ENCODE measurements at regions not wholly inside any gene's neighbourhood (a gene's known extent, or its start where the extent isn't known, plus 50 kb on each side); places are given as distances from the start of the nearest gene placed in this dataset.

DNA sequence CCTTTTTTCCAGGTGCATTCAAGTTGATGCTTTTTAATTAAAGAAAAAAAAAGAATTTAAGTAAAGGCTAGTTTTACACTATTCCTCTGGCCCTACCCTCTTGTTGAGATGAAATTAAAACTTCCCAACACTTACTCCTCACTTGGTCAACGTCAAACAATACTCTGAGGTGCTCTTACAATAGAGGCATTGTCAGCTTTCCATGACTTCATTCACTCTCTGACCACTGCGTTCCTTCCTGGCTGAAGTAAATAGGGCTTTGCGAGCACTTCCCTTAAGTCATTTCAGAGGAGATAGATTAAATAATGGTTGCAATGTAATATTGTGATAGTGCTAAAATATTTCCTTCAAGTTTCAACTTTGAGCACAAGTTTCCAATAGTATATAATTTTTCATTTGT, 229.8 kb upstream of the CEP162 start:
- no peak overlapping the region for H3K4me2 ChIP-seq
- no peaks in the 10 kb centered on the region for H3K4me1 ChIP-seq
- H4K20me1 ChIP-seq = no peaks in the 10 kb centered on the region
- H3K4me3 ChIP-seq = no peak overlapping the region
- no peak overlapping the region for H3K27ac ChIP-seq
- H3K9ac ChIP-seq = no peak overlapping the region
- no peak for TF ChIP-seq Cebpa-rat (IDR thresholded peaks at IDR 0.05)
- no peaks in the 10 kb centered on the region for H3K36me3 ChIP-seq
- no peaks in the 10 kb centered on the region for H3K27me3 ChIP-seq
- H3K9me3 ChIP-seq = no peaks in the 10 kb centered on the region

DNA sequence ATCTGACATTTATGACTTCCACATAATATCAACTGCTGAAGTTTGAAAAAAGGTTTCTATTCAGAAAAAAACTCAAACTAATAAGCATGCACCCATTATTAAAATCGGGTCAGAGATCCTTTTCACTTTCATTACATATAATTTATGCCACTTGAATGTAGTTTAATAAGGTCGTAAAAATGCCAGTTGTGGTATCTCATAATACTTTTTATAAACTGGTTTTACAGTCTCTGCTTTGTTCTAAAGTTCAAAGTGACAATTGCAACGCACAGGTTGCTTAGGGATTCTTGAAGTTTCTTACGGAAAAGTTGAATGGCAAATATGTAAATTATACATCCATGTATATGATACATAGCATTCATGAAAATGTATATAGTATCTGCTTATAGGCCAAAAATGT, 229.4 kb upstream of the CEP162 start:
- Histone ChIP-seq H3K9ac (no peak overlapping the region), H4K20me1 (no peaks in the 10 kb centered on the region), H3K4me2 (no peak overlapping the region), H3K4me1 (no peaks in the 10 kb centered on the region), H3K9me3 (no peaks in the 10 kb centered on the region), H3K27ac (no peak overlapping the region), H3K4me3 (no peak overlapping the region), H3K36me3 (no peaks in the 10 kb centered on the region), H3K27me3 (no peaks in the 10 kb centered on the region)
- TF ChIP-seq Cebpa-rat (IDR thresholded peaks at IDR 0.05) = no peak

DNA sequence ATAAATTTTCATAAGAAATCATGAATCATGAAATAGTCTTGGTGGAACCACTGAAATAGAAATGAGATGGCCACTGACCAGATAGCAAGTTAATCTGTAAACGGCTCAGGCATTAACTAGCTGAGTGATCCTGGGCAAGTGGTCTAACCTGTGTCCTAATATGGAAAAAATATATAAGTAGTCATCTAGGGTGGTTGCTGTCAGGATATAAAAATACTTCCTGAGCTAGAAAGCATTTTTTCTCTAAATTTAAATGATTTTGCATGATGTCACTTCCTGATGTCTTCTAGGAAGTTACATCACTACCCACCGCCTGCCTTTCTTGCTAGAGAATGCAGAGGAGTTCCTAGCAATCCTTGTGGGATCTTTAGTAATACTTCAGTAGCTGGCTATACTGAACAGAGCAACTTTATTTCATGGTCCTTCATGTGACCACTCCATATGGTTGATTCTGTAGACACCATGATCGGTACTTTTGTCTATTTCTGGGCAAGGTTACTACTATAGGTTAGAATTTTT, 228.1 kb upstream of the CEP162 start:
- Histone ChIP-seq H3K27me3 (no peaks in the 10 kb centered on the region), H3K9ac (no peak overlapping the region), H3K36me3 (no peaks in the 10 kb centered on the region), H3K4me3 (no peak overlapping the region), H3K4me1 (no peaks in the 10 kb centered on the region), H3K27ac (no peak overlapping the region), H3K4me2 (no peak overlapping the region), H4K20me1 (no peaks in the 10 kb centered on the region), H3K9me3 (no peaks in the 10 kb centered on the region)
- TF ChIP-seq Cebpa-rat (IDR thresholded peaks at IDR 0.05) = no peak

DNA sequence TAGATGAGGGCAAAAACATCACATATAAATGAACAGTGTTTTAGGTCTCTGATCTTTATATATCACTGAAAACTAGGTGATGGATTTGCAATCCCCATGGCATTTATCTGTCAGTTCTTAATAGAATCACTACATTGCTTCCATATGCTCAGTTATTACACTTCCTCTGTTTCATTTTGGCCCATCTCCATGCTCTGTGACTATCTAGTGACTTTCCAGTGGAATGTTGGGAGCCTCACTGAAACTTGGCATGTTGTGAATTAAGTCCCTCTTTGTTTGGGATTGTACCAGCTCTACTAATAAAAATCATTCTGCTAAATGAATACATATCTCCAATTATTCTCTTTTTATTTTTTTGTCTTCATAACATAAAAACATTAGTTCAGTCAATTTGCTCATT, 226.1 kb upstream of the CEP162 start:
- Histone ChIP-seq H3K27me3 (no peaks in the 10 kb centered on the region), H3K4me1 (no peaks in the 10 kb centered on the region), H3K4me3 (no peak overlapping the region), H3K36me3 (no peaks in the 10 kb centered on the region), H3K9me3 (no peaks in the 10 kb centered on the region), H4K20me1 (no peaks in the 10 kb centered on the region), H3K9ac (no peak overlapping the region), H3K27ac (no peak overlapping the region), H3K4me2 (no peak overlapping the region)
- TF ChIP-seq Cebpa-rat (IDR thresholded peaks at IDR 0.05) = no peak

DNA sequence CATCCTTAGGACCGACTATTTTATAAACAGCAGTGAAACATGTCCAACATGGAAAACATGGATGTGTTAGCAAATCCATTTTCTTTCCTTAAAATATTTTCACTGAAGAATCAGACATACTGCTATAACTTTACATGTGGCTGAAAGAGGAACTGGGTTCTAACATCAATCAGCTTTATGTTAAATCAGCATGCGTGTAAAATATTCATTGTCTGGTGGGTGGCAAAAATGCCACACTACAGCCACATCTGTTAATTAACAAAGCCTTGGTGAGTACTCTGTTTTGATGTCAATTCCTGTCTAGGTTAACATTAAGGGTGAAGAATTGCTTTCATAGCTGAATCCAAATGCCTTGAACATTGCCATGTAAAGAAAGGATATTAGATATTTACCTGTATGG, 222.6 kb upstream of the CEP162 start:
- H4K20me1 ChIP-seq = no peaks in the 10 kb centered on the region
- H3K4me3 ChIP-seq = no peak overlapping the region
- H3K27me3 ChIP-seq = no peaks in the 10 kb centered on the region
- H3K36me3 ChIP-seq = no peaks in the 10 kb centered on the region
- no peak for TF ChIP-seq Cebpa-rat (IDR thresholded peaks at IDR 0.05)
- no peak overlapping the region for H3K9ac ChIP-seq
- H3K4me1 ChIP-seq = no peaks in the 10 kb centered on the region
- H3K4me2 ChIP-seq = no peak overlapping the region
- no peak overlapping the region for H3K27ac ChIP-seq
- H3K9me3 ChIP-seq = no peaks in the 10 kb centered on the region

DNA sequence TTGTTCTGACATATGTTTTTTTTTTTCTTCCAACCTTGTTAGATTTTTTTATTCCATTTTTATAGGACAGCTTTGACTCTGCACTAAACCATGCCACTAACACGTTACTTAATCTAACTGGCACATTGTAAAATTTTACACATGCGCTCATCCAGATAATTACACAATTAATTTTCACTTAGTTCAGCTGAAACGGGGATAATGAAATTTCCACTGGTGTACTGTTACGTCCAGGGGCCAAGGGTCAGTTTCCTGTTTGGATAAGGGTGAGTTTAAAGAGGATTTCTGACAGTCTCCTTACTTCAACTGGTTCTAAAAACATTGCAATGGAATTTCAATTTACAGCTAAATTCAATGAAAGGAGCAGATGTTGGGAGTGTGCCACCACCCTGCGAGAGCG, 221.8 kb upstream of the CEP162 start:
- no peaks in the 10 kb centered on the region for H3K36me3 ChIP-seq
- H3K4me2 ChIP-seq = no peak overlapping the region
- no peaks in the 10 kb centered on the region for H3K4me1 ChIP-seq
- no peak overlapping the region for H3K27ac ChIP-seq
- no peak overlapping the region for H3K4me3 ChIP-seq
- TF ChIP-seq Cebpa-rat (IDR thresholded peaks at IDR 0.05) = no peak
- no peaks in the 10 kb centered on the region for H3K9me3 ChIP-seq
- no peak overlapping the region for H3K9ac ChIP-seq
- H4K20me1 ChIP-seq = no peaks in the 10 kb centered on the region
- H3K27me3 ChIP-seq = no peaks in the 10 kb centered on the region

DNA sequence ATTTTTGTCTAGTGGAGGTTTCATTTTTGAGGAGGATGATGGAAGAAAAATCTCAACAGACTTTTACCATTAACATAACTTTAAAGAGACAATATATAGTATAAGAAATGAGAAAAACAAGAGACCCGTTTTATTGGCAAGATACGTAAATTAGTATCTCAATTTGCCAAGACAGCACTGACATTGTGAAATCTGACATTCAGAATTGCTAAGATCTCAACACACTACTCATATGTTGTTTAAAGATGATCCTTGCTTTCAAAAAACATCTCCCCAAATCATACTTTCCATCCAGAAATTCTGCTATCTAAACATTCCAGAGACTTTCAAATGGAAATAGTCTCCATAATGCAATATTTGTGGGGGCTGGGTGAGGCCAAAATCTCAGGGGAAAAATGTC, 220.9 kb upstream of the CEP162 start:
- no peaks in the 10 kb centered on the region for H3K4me1 ChIP-seq
- no peaks in the 10 kb centered on the region for H3K36me3 ChIP-seq
- no peaks in the 10 kb centered on the region for H4K20me1 ChIP-seq
- no peak overlapping the region for H3K4me3 ChIP-seq
- H3K9ac ChIP-seq = no peak overlapping the region
- no peak overlapping the region for H3K4me2 ChIP-seq
- no peaks in the 10 kb centered on the region for H3K27me3 ChIP-seq
- no peaks in the 10 kb centered on the region for H3K9me3 ChIP-seq
- no peak for TF ChIP-seq Cebpa-rat (IDR thresholded peaks at IDR 0.05)
- no peak overlapping the region for H3K27ac ChIP-seq

DNA sequence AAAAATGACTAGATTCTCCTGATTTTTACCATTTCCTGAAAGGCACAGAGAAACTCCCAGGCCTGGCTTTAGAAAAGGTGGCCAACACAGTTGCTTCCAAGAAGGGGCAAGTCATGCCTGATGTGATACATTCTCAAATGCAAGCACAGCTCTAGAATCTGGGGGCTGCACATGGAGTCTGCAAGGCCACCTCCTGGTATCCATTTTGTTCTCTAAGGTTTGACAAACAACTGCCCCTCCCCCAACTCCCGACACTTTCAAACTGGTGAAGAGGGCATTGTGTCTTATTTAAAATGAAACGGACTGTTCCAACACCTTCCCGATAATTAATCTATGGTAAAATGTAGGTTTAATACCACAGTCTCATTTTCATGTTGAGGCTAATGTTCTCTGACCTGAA, 220.2 kb upstream of the CEP162 start:
- no peaks in the 10 kb centered on the region for H3K36me3 ChIP-seq
- H3K4me2 ChIP-seq = no peak overlapping the region
- no peak overlapping the region for H3K27ac ChIP-seq
- H3K27me3 ChIP-seq = no peaks in the 10 kb centered on the region
- no peak overlapping the region for H3K9ac ChIP-seq
- H4K20me1 ChIP-seq = no peaks in the 10 kb centered on the region
- H3K9me3 ChIP-seq = no peaks in the 10 kb centered on the region
- no peak for TF ChIP-seq Cebpa-rat (IDR thresholded peaks at IDR 0.05)
- no peaks in the 10 kb centered on the region for H3K4me1 ChIP-seq
- no peak overlapping the region for H3K4me3 ChIP-seq

DNA sequence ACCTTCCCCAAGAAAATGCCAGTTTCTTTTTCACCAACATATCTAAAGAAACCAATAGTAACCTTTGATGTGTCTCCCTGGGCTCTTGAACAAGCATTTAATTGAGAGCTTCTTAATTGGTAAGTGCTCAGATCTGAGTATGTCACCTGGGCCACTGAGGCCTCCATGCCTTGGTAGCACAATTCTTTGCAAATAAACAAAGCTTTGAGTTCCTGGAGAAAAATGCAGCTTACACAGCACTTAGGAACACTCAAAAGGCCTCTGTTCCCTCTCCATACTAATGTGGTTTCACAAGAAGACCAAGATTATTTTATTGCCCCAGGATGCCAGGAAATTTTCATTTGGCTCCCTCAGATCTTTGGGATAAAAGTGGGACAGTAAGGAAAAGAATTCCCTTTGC, 217.6 kb upstream of the CEP162 start:
- Histone ChIP-seq H3K4me1 (no peaks in the 10 kb centered on the region), H3K9me3 (no peaks in the 10 kb centered on the region), H3K4me2 (no peak overlapping the region), H3K9ac (no peak overlapping the region), H3K4me3 (no peak overlapping the region), H4K20me1 (no peaks in the 10 kb centered on the region), H3K27me3 (no peaks in the 10 kb centered on the region), H3K27ac (no peak overlapping the region), H3K36me3 (no peaks in the 10 kb centered on the region)
- TF ChIP-seq Cebpa-rat (IDR thresholded peaks at IDR 0.05) = no peak

DNA sequence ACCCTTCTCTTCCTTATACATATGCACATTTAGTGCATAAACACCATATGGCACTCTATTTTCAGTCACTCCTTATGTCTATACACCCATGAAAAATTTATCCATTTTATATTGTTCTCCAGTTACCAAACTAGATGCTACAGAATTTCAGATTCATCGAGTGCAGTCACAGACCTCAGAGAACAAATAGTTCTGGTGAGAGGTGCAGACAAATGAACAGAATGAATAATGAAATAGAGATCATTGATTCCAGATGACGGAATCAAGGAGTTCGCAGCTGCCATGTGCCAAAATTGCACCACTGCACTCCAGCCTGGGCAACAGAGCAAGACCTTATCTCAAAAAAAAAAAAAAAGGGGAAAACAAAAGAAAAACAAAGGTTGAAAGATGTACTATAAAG, 214.8 kb upstream of the CEP162 start:
- no peak for TF ChIP-seq Cebpa-rat (IDR thresholded peaks at IDR 0.05)
- H3K9ac ChIP-seq = no peak overlapping the region
- H3K4me1 ChIP-seq = no peaks in the 10 kb centered on the region
- H3K27ac ChIP-seq = no peak overlapping the region
- H3K27me3 ChIP-seq = no peaks in the 10 kb centered on the region
- no peak overlapping the region for H3K4me3 ChIP-seq
- H4K20me1 ChIP-seq = no peaks in the 10 kb centered on the region
- no peaks in the 10 kb centered on the region for H3K9me3 ChIP-seq
- H3K4me2 ChIP-seq = no peak overlapping the region
- H3K36me3 ChIP-seq = no peaks in the 10 kb centered on the region

DNA sequence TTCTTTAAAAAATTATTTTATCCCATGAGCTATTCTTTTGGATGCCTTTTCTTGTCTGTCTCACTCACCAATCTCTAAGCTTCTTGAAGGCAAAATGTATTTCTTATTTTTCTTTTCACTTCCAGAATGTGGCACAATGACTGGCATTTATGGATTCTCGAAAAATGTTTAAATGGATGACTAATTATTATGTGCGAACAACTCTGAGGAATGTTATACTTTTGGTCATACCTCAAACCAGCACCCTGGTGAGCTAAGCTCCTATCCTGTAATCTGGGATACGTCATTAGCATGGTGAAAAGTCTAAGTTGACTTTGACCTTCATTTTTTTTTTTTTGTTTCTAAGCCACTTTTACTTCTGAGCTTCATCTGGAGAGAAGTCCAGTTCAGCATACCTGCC, 214.0 kb upstream of the CEP162 start:
- Histone ChIP-seq H3K4me1 (no peaks in the 10 kb centered on the region), H4K20me1 (no peaks in the 10 kb centered on the region), H3K4me2 (no peak overlapping the region), H3K9ac (no peak overlapping the region), H3K36me3 (no peaks in the 10 kb centered on the region), H3K9me3 (no peaks in the 10 kb centered on the region), H3K4me3 (no peak overlapping the region), H3K27ac (no peak overlapping the region), H3K27me3 (no peaks in the 10 kb centered on the region)
- no peak for TF ChIP-seq Cebpa-rat (IDR thresholded peaks at IDR 0.05)
